HEK293 (cell line): ENCODE measurements at regions not wholly inside any gene's neighbourhood (a gene's known extent, or its start where the extent isn't known, plus 50 kb on each side); places are given as distances from the start of the nearest gene placed in this dataset.

Experiments
- CTCF ChIA-PET: fragments of 350-600 bp; formaldehyde crosslinking; extraction: SDS; loops from one replicate; lab custom pipeline; 2021; ENCODE audit warnings: antibody characterized with exemption; lab: Yijun Ruan, JAX
- POLR2A ChIA-PET: fragments of 300-600 bp; formaldehyde crosslinking; extraction: SDS; loops from one replicate; lab custom pipeline; 2020; ENCODE audit warnings: antibody characterized with exemption, inconsistent platforms; lab: Yijun Ruan, JAX
- H3K27ac ChIP-seq: fragments of 200-500 bp; sonication (Bioruptor generic); 2 replicates; pipeline ENCODE4 v1.5.1; 2014; ENCODE audit warnings: low read depth, low read length, control low read depth, inconsistent platforms; ENCODE audit errors: extremely low read depth
- H3K36me3 ChIP-seq, 2 experiments: fragments of 200-500 bp in 1 of 2; sonication (Bioruptor generic) in 1 of 2; 1 replicate in 1 of 2; 2 replicates in 1 of 2; pipeline ENCODE4 v1.5.1; 2014 to 2017; ENCODE audit warnings: inconsistent platforms in 2 of 2, low read length in 2 of 2; ENCODE audit not compliant: control insufficient read depth in 2 of 2, insufficient read depth in 1 of 2
- H3K4me1 ChIP-seq: fragments of 200-500 bp; sonication (Bioruptor generic); 2 replicates; pipeline ENCODE4 v1.5.1; 2014; ENCODE audit warnings: mild to moderate bottlenecking, low read length, inconsistent platforms; ENCODE audit not compliant: control insufficient read depth, insufficient read depth
- H3K4me3 ChIP-seq: 2 replicates; pipeline ENCODE4 v1.5.1; 2011; ENCODE audit warnings: low read depth, mild to moderate bottlenecking, control low read depth, low read length, moderate library complexity
- H3K9me3 ChIP-seq: fragments of 200-500 bp; sonication (Bioruptor generic); 2 replicates; pipeline ENCODE4 v1.5.1; 2014; ENCODE audit warnings: low read depth, low read length, inconsistent platforms; ENCODE audit not compliant: control insufficient read depth, insufficient read depth
- BCL11A ChIP-seq: fragments of 450-650 bp; formaldehyde crosslinking; IDR thresholded peaks from 2 replicates; pipeline ENCODE4 v1.5.1; 2016; ENCODE audit warnings: low read depth, missing biosample characterization, missing genetic modification characterization
- FEZF1 ChIP-seq: fragments of 450-650 bp; formaldehyde crosslinking; IDR thresholded peaks from 2 replicates; pipeline ENCODE4 v1.5.1; 2016; ENCODE audit warnings: missing biosample characterization, missing genetic modification characterization
- PRDM1 ChIP-seq: fragments of 450-650 bp; formaldehyde crosslinking; IDR thresholded peaks from 2 replicates; pipeline ENCODE4; 2016; ENCODE audit warnings: missing biosample characterization, missing genetic modification characterization
- ZBTB20 ChIP-seq: fragments of 450-650 bp; formaldehyde crosslinking; IDR thresholded peaks from 2 replicates; pipeline ENCODE4 v1.5.1; 2016; ENCODE audit warnings: missing biosample characterization, missing genetic modification characterization
- ZFP3 ChIP-seq: fragments of 450-650 bp; formaldehyde crosslinking; IDR thresholded peaks from 2 replicates; pipeline ENCODE4 v1.5.1; 2016; ENCODE audit warnings: low read depth, missing biosample characterization, missing genetic modification characterization
- ZNF121 ChIP-seq: fragments of 450-650 bp; formaldehyde crosslinking; IDR thresholded peaks from 2 replicates; pipeline ENCODE4 v1.5.1; 2016; ENCODE audit warnings: missing biosample characterization, missing genetic modification characterization
- ZNF16 ChIP-seq: fragments of 450-650 bp; formaldehyde crosslinking; IDR thresholded peaks from 2 replicates; pipeline ENCODE4 v1.5.1; 2016; ENCODE audit warnings: low read depth, missing biosample characterization, missing genetic modification characterization
- ZNF292 ChIP-seq: fragments of 450-650 bp; formaldehyde crosslinking; IDR thresholded peaks from 2 replicates; pipeline ENCODE4 v1.5.1; 2016; ENCODE audit warnings: low read depth, missing biosample characterization, missing genetic modification characterization, borderline replicate concordance
- ZNF544 ChIP-seq: fragments of 450-650 bp; formaldehyde crosslinking; IDR thresholded peaks from 2 replicates; pipeline ENCODE4 v1.5.0; 2017; ENCODE audit warnings: missing biosample characterization, missing genetic modification characterization
- ZNF600 ChIP-seq: fragments of 450-650 bp; formaldehyde crosslinking; IDR thresholded peaks from 2 replicates; pipeline ENCODE4 v1.5.1; 2016; ENCODE audit warnings: missing biosample characterization, missing genetic modification characterization
- ZNF610 ChIP-seq: fragments of 450-650 bp; formaldehyde crosslinking; IDR thresholded peaks from 2 replicates; pipeline ENCODE4 v1.5.1; 2016; ENCODE audit warnings: missing biosample characterization, missing genetic modification characterization, borderline replicate concordance
- ZNF654 ChIP-seq: fragments of 450-650 bp; formaldehyde crosslinking; IDR thresholded peaks from 2 replicates; pipeline ENCODE4 v1.5.1; 2016; ENCODE audit warnings: low read depth, missing biosample characterization, missing genetic modification characterization
- ZSCAN30 ChIP-seq: fragments of 450-650 bp; IDR thresholded peaks from 2 replicates; pipeline ENCODE4 v1.5.1; 2018; ENCODE audit warnings: missing biosample characterization, mild to moderate bottlenecking, missing genetic modification characterization, moderate library complexity
- TF ChIP-seq, protein P1 (sequence below): fragments of 450-650 bp; formaldehyde crosslinking; IDR thresholded peaks from 2 replicates; pipeline ENCODE4 v1.5.1; 2016; ENCODE audit warnings: missing biosample characterization, missing genetic modification characterization
- TF ChIP-seq, protein P2 (sequence below): fragments of 450-650 bp; formaldehyde crosslinking; IDR thresholded peaks from 2 replicates; pipeline ENCODE4 v1.5.1; 2016; ENCODE audit warnings: missing biosample characterization, missing genetic modification characterization, borderline replicate concordance
- TF ChIP-seq, protein P3 (sequence below): fragments of 450-650 bp; IDR thresholded peaks from 2 replicates; pipeline ENCODE4 v1.5.1; 2018; ENCODE audit warnings: missing biosample characterization, mild to moderate bottlenecking, missing genetic modification characterization

DNA sequence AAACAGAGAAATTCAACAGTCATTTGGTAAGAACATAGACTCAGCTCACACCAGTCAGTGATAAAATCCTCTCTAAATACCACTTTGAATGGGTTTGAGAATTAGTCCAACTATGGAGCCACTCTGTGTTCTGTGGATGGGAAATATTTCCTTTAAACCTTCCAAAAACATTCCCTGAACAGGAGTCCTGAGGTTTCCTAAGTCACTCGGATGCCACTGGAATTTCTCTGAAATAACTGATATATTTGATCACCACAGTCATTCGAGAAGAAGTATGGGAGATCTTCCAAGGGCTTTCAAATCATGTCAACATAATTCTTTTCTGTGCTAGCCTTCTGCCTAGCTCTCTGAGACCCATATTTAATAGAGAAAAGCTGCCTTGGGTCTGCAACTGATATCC is 958.6 kb downstream of the STIM2 start (continued):
- TF ChIP-seq, protein P1, sequence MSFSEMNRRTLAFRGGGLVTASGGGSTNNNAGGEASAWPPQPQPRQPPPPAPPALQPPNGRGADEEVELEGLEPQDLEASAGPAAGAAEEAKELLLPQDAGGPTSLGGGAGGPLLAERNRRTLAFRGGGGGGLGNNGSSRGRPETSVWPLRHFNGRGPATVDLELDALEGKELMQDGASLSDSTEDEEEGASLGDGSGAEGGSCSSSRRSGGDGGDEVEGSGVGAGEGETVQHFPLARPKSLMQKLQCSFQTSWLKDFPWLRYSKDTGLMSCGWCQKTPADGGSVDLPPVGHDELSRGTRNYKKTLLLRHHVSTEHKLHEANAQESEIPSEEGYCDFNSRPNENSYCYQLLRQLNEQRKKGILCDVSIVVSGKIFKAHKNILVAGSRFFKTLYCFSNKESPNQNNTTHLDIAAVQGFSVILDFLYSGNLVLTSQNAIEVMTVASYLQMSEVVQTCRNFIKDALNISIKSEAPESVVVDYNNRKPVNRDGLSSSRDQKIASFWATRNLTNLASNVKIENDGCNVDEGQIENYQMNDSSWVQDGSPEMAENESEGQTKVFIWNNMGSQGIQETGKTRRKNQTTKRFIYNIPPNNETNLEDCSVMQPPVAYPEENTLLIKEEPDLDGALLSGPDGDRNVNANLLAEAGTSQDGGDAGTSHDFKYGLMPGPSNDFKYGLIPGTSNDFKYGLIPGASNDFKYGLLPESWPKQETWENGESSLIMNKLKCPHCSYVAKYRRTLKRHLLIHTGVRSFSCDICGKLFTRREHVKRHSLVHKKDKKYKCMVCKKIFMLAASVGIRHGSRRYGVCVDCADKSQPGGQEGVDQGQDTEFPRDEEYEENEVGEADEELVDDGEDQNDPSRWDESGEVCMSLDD (tag by site-specific recombination) = no peak
- TF ChIP-seq, protein P2, sequence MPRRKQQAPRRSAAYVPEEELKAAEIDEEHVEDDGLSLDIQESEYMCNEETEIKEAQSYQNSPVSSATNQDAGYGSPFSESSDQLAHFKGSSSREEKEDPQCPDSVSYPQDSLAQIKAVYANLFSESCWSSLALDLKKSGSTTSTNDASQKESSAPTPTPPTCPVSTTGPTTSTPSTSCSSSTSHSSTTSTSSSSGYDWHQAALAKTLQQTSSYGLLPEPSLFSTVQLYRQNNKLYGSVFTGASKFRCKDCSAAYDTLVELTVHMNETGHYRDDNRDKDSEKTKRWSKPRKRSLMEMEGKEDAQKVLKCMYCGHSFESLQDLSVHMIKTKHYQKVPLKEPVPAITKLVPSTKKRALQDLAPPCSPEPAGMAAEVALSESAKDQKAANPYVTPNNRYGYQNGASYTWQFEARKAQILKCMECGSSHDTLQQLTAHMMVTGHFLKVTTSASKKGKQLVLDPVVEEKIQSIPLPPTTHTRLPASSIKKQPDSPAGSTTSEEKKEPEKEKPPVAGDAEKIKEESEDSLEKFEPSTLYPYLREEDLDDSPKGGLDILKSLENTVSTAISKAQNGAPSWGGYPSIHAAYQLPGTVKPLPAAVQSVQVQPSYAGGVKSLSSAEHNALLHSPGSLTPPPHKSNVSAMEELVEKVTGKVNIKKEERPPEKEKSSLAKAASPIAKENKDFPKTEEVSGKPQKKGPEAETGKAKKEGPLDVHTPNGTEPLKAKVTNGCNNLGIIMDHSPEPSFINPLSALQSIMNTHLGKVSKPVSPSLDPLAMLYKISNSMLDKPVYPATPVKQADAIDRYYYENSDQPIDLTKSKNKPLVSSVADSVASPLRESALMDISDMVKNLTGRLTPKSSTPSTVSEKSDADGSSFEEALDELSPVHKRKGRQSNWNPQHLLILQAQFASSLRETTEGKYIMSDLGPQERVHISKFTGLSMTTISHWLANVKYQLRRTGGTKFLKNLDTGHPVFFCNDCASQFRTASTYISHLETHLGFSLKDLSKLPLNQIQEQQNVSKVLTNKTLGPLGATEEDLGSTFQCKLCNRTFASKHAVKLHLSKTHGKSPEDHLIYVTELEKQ = no peak
- no peak for TF ChIP-seq ZBTB20

DNA sequence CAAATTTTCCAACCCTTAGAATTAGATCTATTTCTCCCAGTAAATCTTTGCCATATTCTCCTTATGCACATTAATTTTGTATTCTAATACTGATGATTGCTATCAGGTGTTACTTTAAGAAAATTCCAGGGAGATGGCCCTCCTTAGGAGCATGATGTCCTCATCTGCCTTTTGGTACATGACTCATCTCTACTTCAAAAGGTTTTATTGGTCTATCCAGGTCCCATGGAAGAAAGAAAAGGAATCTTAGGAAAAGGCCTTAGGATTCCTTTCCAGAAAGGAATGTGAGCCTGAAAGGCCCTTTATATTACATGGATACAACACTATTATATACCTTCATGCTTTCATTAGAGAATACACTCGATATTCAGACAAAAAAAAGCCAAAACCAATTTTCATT is 968.2 kb downstream of the STIM2 start:
- no peaks in the 10 kb centered on the region for H3K36me3 ChIP-seq
- TF ChIP-seq ZNF292 (tag by site-specific recombination) = no peak
- TF ChIP-seq ZNF610 (tag by site-specific recombination) = no peak
- no peak for TF ChIP-seq ZFP3
- TF ChIP-seq ZNF121 (tag by site-specific recombination) = no peak
- no peak for TF ChIP-seq BCL11A (tag by site-specific recombination)
- no peak for TF ChIP-seq ZSCAN30 (tag by site-specific recombination)
- TF ChIP-seq FEZF1 = no peak
- no peak for TF ChIP-seq ZNF654
- no peak for TF ChIP-seq ZNF600
- TF ChIP-seq, protein P3, sequence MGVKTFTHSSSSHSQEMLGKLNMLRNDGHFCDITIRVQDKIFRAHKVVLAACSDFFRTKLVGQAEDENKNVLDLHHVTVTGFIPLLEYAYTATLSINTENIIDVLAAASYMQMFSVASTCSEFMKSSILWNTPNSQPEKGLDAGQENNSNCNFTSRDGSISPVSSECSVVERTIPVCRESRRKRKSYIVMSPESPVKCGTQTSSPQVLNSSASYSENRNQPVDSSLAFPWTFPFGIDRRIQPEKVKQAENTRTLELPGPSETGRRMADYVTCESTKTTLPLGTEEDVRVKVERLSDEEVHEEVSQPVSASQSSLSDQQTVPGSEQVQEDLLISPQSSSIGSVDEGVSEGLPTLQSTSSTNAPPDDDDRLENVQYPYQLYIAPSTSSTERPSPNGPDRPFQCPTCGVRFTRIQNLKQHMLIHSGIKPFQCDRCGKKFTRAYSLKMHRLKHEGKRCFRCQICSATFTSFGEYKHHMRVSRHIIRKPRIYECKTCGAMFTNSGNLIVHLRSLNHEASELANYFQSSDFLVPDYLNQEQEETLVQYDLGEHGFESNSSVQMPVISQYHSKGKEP = no peak
- TF ChIP-seq PRDM1 (tag by site-specific recombination) = no peak
- TF ChIP-seq, protein P1 (tag by site-specific recombination) = no peak
- no peak for TF ChIP-seq ZNF544 (tag by site-specific recombination)
- no peak for TF ChIP-seq ZNF16 (tag by site-specific recombination)
- TF ChIP-seq, all 188 proteins: peak for 0
- CTCF ChIA-PET = no interaction called here

More for the DNA sequence above, 968.2 kb downstream of the STIM2 start:
- no peak overlapping the region for H3K27ac ChIP-seq
- H3K4me1 ChIP-seq = no peaks in the 10 kb centered on the region
- no peaks in the 10 kb centered on the region for H3K9me3 ChIP-seq
- no peak overlapping the region for H3K4me3 ChIP-seq
- POLR2A ChIA-PET = no interaction called here
